PC-9 (cell line): ENCODE measurements at regions not wholly inside any gene's neighbourhood (a gene's known extent, or its start where the extent isn't known, plus 50 kb on each side); places are given as distances from the start of the nearest gene placed in this dataset.

ENCODE experiments used
- EZH2 ChIP-seq: fragments of 200-600 bp; sonication (generic); IDR thresholded peaks from 2 replicates; pipeline ENCODE4 v1.8.0; 2017; ENCODE audit warnings: antibody characterized with exemption, low read depth
- TF ChIP-seq, protein P1 (sequence below): fragments of 200-600 bp; sonication (generic); conservative IDR thresholded peaks from 2 replicates; pipeline ENCODE4 v1.6.1; 2017; ENCODE audit warnings: mixed run types, antibody characterized with exemption, mild to moderate bottlenecking, moderate library complexity

DNA sequence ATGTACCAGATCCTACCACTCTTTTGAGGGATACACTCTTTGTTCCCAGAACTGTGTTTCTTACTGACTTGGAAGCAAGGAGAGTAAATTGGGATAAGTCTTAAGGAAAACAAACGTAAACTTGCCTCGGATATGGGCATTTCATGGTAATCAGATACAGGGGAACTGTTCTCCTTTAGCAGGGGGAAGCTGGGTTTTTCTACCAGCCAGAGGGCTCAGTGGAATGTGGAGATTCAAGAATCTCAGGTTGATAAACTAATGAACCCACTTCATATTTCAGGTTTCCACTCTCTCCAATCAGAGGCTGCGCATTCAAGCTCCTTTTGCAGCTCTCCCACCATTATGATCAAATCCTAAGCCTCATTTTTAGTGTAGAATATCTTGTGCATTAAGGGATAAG is 676.5 kb upstream of the FSHR start:
- TF ChIP-seq, protein P1, sequence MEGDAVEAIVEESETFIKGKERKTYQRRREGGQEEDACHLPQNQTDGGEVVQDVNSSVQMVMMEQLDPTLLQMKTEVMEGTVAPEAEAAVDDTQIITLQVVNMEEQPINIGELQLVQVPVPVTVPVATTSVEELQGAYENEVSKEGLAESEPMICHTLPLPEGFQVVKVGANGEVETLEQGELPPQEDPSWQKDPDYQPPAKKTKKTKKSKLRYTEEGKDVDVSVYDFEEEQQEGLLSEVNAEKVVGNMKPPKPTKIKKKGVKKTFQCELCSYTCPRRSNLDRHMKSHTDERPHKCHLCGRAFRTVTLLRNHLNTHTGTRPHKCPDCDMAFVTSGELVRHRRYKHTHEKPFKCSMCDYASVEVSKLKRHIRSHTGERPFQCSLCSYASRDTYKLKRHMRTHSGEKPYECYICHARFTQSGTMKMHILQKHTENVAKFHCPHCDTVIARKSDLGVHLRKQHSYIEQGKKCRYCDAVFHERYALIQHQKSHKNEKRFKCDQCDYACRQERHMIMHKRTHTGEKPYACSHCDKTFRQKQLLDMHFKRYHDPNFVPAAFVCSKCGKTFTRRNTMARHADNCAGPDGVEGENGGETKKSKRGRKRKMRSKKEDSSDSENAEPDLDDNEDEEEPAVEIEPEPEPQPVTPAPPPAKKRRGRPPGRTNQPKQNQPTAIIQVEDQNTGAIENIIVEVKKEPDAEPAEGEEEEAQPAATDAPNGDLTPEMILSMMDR = no peak
- TF ChIP-seq EZH2 = no peak
